ENCODE measurements at regions not wholly inside any gene's neighbourhood (a gene's known extent, or its start where the extent isn't known, plus 50 kb on each side); places are given as distances from the start of the nearest gene placed in this dataset.

- Histone ChIP-seq H3K4me1 (ENCODE audit: control insufficient read depth in 3 of 3, insufficient read depth in 3 of 3, low read length in 3 of 3) (peaks cover 0 to 4% (median 0%) of the 10 kb centered on the region in 3 donors), H3K27me3 (ENCODE audit: control insufficient read depth in 3 of 3, insufficient read depth in 3 of 3, low read length in 3 of 3) (peaks cover 2 to 9% (median 4%) of the 10 kb centered on the region in 3 donors), H3K27ac (ENCODE audit: low read depth, low read length) (no peak overlapping the region), H3K9ac (ENCODE audit: low read depth in 1 of 3, low read length in 3 of 3) (no peak overlapping the region), H3K4me3 (ENCODE audit: low read length in 3 of 3) (no peak overlapping the region), H3K36me3 (ENCODE audit: control insufficient read depth in 3 of 3, insufficient read depth in 3 of 3, low read length in 3 of 3) (no peaks in the 10 kb centered on the region), H3K9me3 (ENCODE audit: control insufficient read depth in 3 of 3, low read length in 3 of 3) (no peaks in the 10 kb centered on the region)
Observed at GRCh38 chr1:95409276-95409675, 175.3 kb downstream of the RWDD3 start.

- no peak overlapping the region for H3K9ac ChIP-seq (ENCODE audit: low read depth in 1 of 3, low read length in 3 of 3)
- no peaks in the 10 kb centered on the region for H3K9me3 ChIP-seq (ENCODE audit: control insufficient read depth in 3 of 3, low read length in 3 of 3)
- H3K27ac ChIP-seq (ENCODE audit: low read depth, low read length) = no peak overlapping the region
- peaks cover 0 to 4% (median 0%) of the 10 kb centered on the region in 3 donors for H3K4me1 ChIP-seq (ENCODE audit: control insufficient read depth in 3 of 3, insufficient read depth in 3 of 3, low read length in 3 of 3)
- peaks cover 2 to 9% (median 4%) of the 10 kb centered on the region in 3 donors for H3K27me3 ChIP-seq (ENCODE audit: control insufficient read depth in 3 of 3, insufficient read depth in 3 of 3, low read length in 3 of 3)
- no peaks in the 10 kb centered on the region for H3K36me3 ChIP-seq (ENCODE audit: control insufficient read depth in 3 of 3, insufficient read depth in 3 of 3, low read length in 3 of 3)
- H3K4me3 ChIP-seq (ENCODE audit: low read length in 3 of 3) = no peak overlapping the region
Observed at GRCh38 chr1:95409901-95410300, 175.9 kb downstream of the RWDD3 start.

- H3K4me1 ChIP-seq (ENCODE audit: control insufficient read depth in 3 of 3, insufficient read depth in 3 of 3, low read length in 3 of 3) = no peaks in the 10 kb centered on the region
- no peak overlapping the region for H3K9ac ChIP-seq (ENCODE audit: low read depth in 1 of 3, low read length in 3 of 3)
- no peak overlapping the region for H3K4me3 ChIP-seq (ENCODE audit: low read length in 3 of 3)
- no peaks in the 10 kb centered on the region for H3K9me3 ChIP-seq (ENCODE audit: control insufficient read depth in 3 of 3, low read length in 3 of 3)
- H3K36me3 ChIP-seq (ENCODE audit: control insufficient read depth in 3 of 3, insufficient read depth in 3 of 3, low read length in 3 of 3) = no peaks in the 10 kb centered on the region
- no peaks in the 10 kb centered on the region for H3K27me3 ChIP-seq (ENCODE audit: control insufficient read depth in 3 of 3, insufficient read depth in 3 of 3, low read length in 3 of 3)
- H3K27ac ChIP-seq (ENCODE audit: low read depth, low read length) = no peak overlapping the region
Observed at GRCh38 chr1:95415146-95415545, 181.1 kb downstream of the RWDD3 start.

DNA sequence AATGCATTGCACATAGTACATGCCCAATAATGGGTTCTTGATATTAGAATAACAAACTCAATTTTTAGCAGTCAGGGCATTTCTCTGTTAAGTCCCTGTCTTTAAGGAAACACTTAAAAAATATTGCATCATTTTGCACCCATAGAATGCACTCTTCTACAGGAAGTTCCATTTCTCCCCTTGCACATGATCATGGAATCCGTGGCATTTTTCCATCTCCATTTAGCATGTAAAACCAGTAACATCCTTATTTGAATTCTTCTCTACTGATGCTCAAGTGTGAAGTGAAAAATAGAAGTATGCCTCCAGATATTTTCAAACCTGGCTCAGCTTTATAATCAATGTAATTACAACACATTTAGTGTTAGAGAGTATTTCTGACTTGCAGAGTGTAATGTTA, 192.8 kb downstream of the RWDD3 start:
- Histone ChIP-seq H3K4me3 (ENCODE audit: low read length in 3 of 3) (no peak overlapping the region), H3K27ac (ENCODE audit: low read depth, low read length) (no peak overlapping the region), H3K36me3 (ENCODE audit: control insufficient read depth in 3 of 3, insufficient read depth in 3 of 3, low read length in 3 of 3) (no peaks in the 10 kb centered on the region), H3K9me3 (ENCODE audit: control insufficient read depth in 3 of 3, low read length in 3 of 3) (no peaks in the 10 kb centered on the region), H3K27me3 (ENCODE audit: control insufficient read depth in 3 of 3, insufficient read depth in 3 of 3, low read length in 3 of 3) (no peaks in the 10 kb centered on the region), H3K4me1 (ENCODE audit: control insufficient read depth in 3 of 3, insufficient read depth in 3 of 3, low read length in 3 of 3) (no peaks in the 10 kb centered on the region), H3K9ac (ENCODE audit: low read depth in 1 of 3, low read length in 3 of 3) (no peak overlapping the region)

DNA sequence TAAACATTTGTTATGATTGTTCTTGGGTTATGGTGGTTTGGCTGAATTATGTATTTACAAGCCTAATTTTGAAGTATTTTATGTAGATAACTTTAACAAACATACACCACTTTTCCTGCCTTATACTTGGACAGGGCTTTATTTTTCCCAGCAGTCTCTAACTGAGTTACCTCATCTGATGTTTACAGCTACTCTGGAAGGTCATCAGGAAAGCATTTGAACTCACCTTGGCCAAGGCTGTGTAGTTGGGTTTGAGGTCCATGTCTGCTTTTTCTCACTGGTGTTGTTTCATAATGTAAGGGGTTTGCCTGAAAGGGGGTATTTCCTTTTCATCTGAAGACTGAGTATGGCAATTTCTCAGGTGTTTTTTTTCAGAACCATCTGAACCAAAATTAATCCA, 193.5 kb downstream of the RWDD3 start:
- Histone ChIP-seq H3K4me3 (ENCODE audit: low read length in 3 of 3) (no peak overlapping the region), H3K9ac (ENCODE audit: low read depth in 1 of 3, low read length in 3 of 3) (no peak overlapping the region), H3K27me3 (ENCODE audit: control insufficient read depth in 3 of 3, insufficient read depth in 3 of 3, low read length in 3 of 3) (no peaks in the 10 kb centered on the region), H3K4me1 (ENCODE audit: control insufficient read depth in 3 of 3, insufficient read depth in 3 of 3, low read length in 3 of 3) (no peaks in the 10 kb centered on the region), H3K9me3 (ENCODE audit: control insufficient read depth in 3 of 3, low read length in 3 of 3) (no peaks in the 10 kb centered on the region), H3K36me3 (ENCODE audit: control insufficient read depth in 3 of 3, insufficient read depth in 3 of 3, low read length in 3 of 3) (no peaks in the 10 kb centered on the region), H3K27ac (ENCODE audit: low read depth, low read length) (no peak overlapping the region)

- no peaks in the 10 kb centered on the region for H3K36me3 ChIP-seq (ENCODE audit: control insufficient read depth in 3 of 3, insufficient read depth in 3 of 3, low read length in 3 of 3)
- no peak overlapping the region for H3K4me3 ChIP-seq (ENCODE audit: low read length in 3 of 3)
- no peaks in the 10 kb centered on the region for H3K9me3 ChIP-seq (ENCODE audit: control insufficient read depth in 3 of 3, low read length in 3 of 3)
- no peak overlapping the region for H3K27ac ChIP-seq (ENCODE audit: low read depth, low read length)
- H3K4me1 ChIP-seq (ENCODE audit: control insufficient read depth in 3 of 3, insufficient read depth in 3 of 3, low read length in 3 of 3) = no peaks in the 10 kb centered on the region
- H3K27me3 ChIP-seq (ENCODE audit: control insufficient read depth in 3 of 3, insufficient read depth in 3 of 3, low read length in 3 of 3) = no peaks in the 10 kb centered on the region
- no peak overlapping the region for H3K9ac ChIP-seq (ENCODE audit: low read depth in 1 of 3, low read length in 3 of 3)
Observed at GRCh38 chr1:95431235-95431634, 197.2 kb downstream of the RWDD3 start.

GRCh38 chr1:95435611-95436010, 201.6 kb downstream of the RWDD3 start:
- Histone ChIP-seq H3K27ac (ENCODE audit: low read depth, low read length) (no peak overlapping the region), H3K4me3 (ENCODE audit: low read length in 3 of 3) (no peak overlapping the region), H3K9ac (ENCODE audit: low read depth in 1 of 3, low read length in 3 of 3) (no peak overlapping the region), H3K9me3 (ENCODE audit: control insufficient read depth in 3 of 3, low read length in 3 of 3) (no peaks in the 10 kb centered on the region), H3K4me1 (ENCODE audit: control insufficient read depth in 3 of 3, insufficient read depth in 3 of 3, low read length in 3 of 3) (no peaks in the 10 kb centered on the region), H3K36me3 (ENCODE audit: control insufficient read depth in 3 of 3, insufficient read depth in 3 of 3, low read length in 3 of 3) (no peaks in the 10 kb centered on the region), H3K27me3 (ENCODE audit: control insufficient read depth in 3 of 3, insufficient read depth in 3 of 3, low read length in 3 of 3) (no peaks in the 10 kb centered on the region)

GRCh38 chr1:95437011-95437410, 203.0 kb downstream of the RWDD3 start:
- no peak overlapping the region for H3K4me3 ChIP-seq (ENCODE audit: low read length in 3 of 3)
- H3K27me3 ChIP-seq (ENCODE audit: control insufficient read depth in 3 of 3, insufficient read depth in 3 of 3, low read length in 3 of 3) = no peaks in the 10 kb centered on the region
- H3K27ac ChIP-seq (ENCODE audit: low read depth, low read length) = no peak overlapping the region
- no peaks in the 10 kb centered on the region for H3K4me1 ChIP-seq (ENCODE audit: control insufficient read depth in 3 of 3, insufficient read depth in 3 of 3, low read length in 3 of 3)
- no peaks in the 10 kb centered on the region for H3K36me3 ChIP-seq (ENCODE audit: control insufficient read depth in 3 of 3, insufficient read depth in 3 of 3, low read length in 3 of 3)
- no peaks in the 10 kb centered on the region for H3K9me3 ChIP-seq (ENCODE audit: control insufficient read depth in 3 of 3, low read length in 3 of 3)
- H3K9ac ChIP-seq (ENCODE audit: low read depth in 1 of 3, low read length in 3 of 3) = no peak overlapping the region

GRCh38 chr1:95437781-95438180, 203.8 kb downstream of the RWDD3 start:
- H3K4me1 ChIP-seq (ENCODE audit: control insufficient read depth in 3 of 3, insufficient read depth in 3 of 3, low read length in 3 of 3) = no peaks in the 10 kb centered on the region
- H3K36me3 ChIP-seq (ENCODE audit: control insufficient read depth in 3 of 3, insufficient read depth in 3 of 3, low read length in 3 of 3) = no peaks in the 10 kb centered on the region
- no peak overlapping the region for H3K9ac ChIP-seq (ENCODE audit: low read depth in 1 of 3, low read length in 3 of 3)
- no peak overlapping the region for H3K27ac ChIP-seq (ENCODE audit: low read depth, low read length)
- no peak overlapping the region for H3K4me3 ChIP-seq (ENCODE audit: low read length in 3 of 3)
- no peaks in the 10 kb centered on the region for H3K27me3 ChIP-seq (ENCODE audit: control insufficient read depth in 3 of 3, insufficient read depth in 3 of 3, low read length in 3 of 3)
- no peaks in the 10 kb centered on the region for H3K9me3 ChIP-seq (ENCODE audit: control insufficient read depth in 3 of 3, low read length in 3 of 3)

- Histone ChIP-seq H3K9ac (ENCODE audit: low read depth in 1 of 3, low read length in 3 of 3) (no peak overlapping the region), H3K9me3 (ENCODE audit: control insufficient read depth in 3 of 3, low read length in 3 of 3) (no peaks in the 10 kb centered on the region), H3K27ac (ENCODE audit: low read depth, low read length) (no peak overlapping the region), H3K4me3 (ENCODE audit: low read length in 3 of 3) (no peak overlapping the region), H3K27me3 (ENCODE audit: control insufficient read depth in 3 of 3, insufficient read depth in 3 of 3, low read length in 3 of 3) (no peaks in the 10 kb centered on the region), H3K36me3 (ENCODE audit: control insufficient read depth in 3 of 3, insufficient read depth in 3 of 3, low read length in 3 of 3) (no peaks in the 10 kb centered on the region), H3K4me1 (ENCODE audit: control insufficient read depth in 3 of 3, insufficient read depth in 3 of 3, low read length in 3 of 3) (no peaks in the 10 kb centered on the region)
Observed at GRCh38 chr1:95438218-95438948, 204.4 kb downstream of the RWDD3 start.
